SK-N-SH treated with all-trans-retinoic acid at 6 μM for 48 hours (cell line): ENCODE measurements at regions not wholly inside any gene's neighbourhood (a gene's known extent, or its start where the extent isn't known, plus 50 kb on each side); places are given as distances from the start of the nearest gene placed in this dataset.

Experiments
- ATAC-seq: fragments of 200-7000 bp; cut with Tn5 transposase; 3 replicates; pipeline ENCODE4 v1.9.1; 2020; ENCODE audit warnings: mild to moderate bottlenecking, moderate library complexity
- ARNTL ChIP-seq: fragments of 450-650 bp; formaldehyde crosslinking; IDR thresholded peaks from 2 replicates; pipeline ENCODE4 v1.5.0; 2020; ENCODE audit warnings: low read depth, mild to moderate bottlenecking, moderate library complexity, borderline replicate concordance
- BACH2 ChIP-seq: fragments of 250-450 bp; sonication (Bioruptor Pico); IDR thresholded peaks from 2 replicates; pipeline ENCODE4 v1.9.0; 2021; ENCODE audit warnings: mild to moderate bottlenecking, borderline replicate concordance
- CSDC2 ChIP-seq: fragments of 250-450 bp; sonication (Bioruptor Pico); IDR thresholded peaks from 2 replicates; pipeline ENCODE4 v1.5.0; 2020; ENCODE audit warnings: mild to moderate bottlenecking, moderate library complexity
- ESRRG ChIP-seq: fragments of 250-450 bp; sonication (Bioruptor Pico); IDR thresholded peaks from 2 replicates; pipeline ENCODE4 v1.6.1; 2021; ENCODE audit warnings: mild to moderate bottlenecking
- GLIS3 ChIP-seq: fragments of 250-450 bp; sonication (Bioruptor Pico); IDR thresholded peaks from 2 replicates; pipeline ENCODE4 v1.5.0; 2020; ENCODE audit warnings: mild to moderate bottlenecking, moderate library complexity
- ISL1 ChIP-seq: fragments of 250-450 bp; sonication (Bioruptor Pico); IDR thresholded peaks from 2 replicates; pipeline ENCODE4 v2.1.2; 2022; ENCODE audit warnings: mild to moderate bottlenecking, moderate library complexity
- RARB ChIP-seq: fragments of 250-450 bp; sonication (Bioruptor Pico); IDR thresholded peaks from 2 replicates; pipeline ENCODE4 v1.8.0; 2021; ENCODE audit warnings: mild to moderate bottlenecking, moderate library complexity
- SNAI2 ChIP-seq: fragments of 250-450 bp; sonication (Bioruptor Pico); IDR thresholded peaks from 2 replicates; pipeline ENCODE4 v1.5.0; 2020; ENCODE audit warnings: mild to moderate bottlenecking, moderate library complexity
- TCF4 ChIP-seq: fragments of 250-450 bp; sonication (Bioruptor Pico); IDR thresholded peaks from 2 replicates; pipeline ENCODE4 v1.8.0; 2021; ENCODE audit warnings: mild to moderate bottlenecking, moderate library complexity, borderline replicate concordance
- TOX ChIP-seq: fragments of 250-450 bp; sonication (Bioruptor Pico); IDR thresholded peaks from 2 replicates; pipeline ENCODE4 v1.8.0; 2021; ENCODE audit warnings: mild to moderate bottlenecking, moderate library complexity, borderline replicate concordance
- ZC3H10 ChIP-seq: fragments of 250-450 bp; sonication (Bioruptor Pico); IDR thresholded peaks from 2 replicates; pipeline ENCODE4 v1.5.1; 2021; ENCODE audit warnings: mild to moderate bottlenecking, moderate library complexity
- ZFP3 ChIP-seq: fragments of 250-450 bp; sonication (Bioruptor Pico); IDR thresholded peaks from 2 replicates; pipeline ENCODE4 v1.5.0; 2020; ENCODE audit warnings: mild to moderate bottlenecking, moderate library complexity
- ZFP30 ChIP-seq: fragments of 450-650 bp; formaldehyde crosslinking; IDR thresholded peaks from 2 replicates; pipeline ENCODE4 v1.5.0; 2022; ENCODE audit warnings: mild to moderate bottlenecking, moderate library complexity
- ZNF565 ChIP-seq: fragments of 450-650 bp; formaldehyde crosslinking; conservative IDR thresholded peaks from 2 replicates; pipeline ENCODE4 v1.5.0; 2020; ENCODE audit warnings: low read depth, mild to moderate bottlenecking, moderate library complexity
- ZNF70 ChIP-seq: fragments of 450-650 bp; formaldehyde crosslinking; IDR thresholded peaks from 2 replicates; pipeline ENCODE4 v1.5.0; 2020; ENCODE audit warnings: mild to moderate bottlenecking, moderate library complexity
- ZNF8 ChIP-seq: fragments of 450-650 bp; formaldehyde crosslinking; IDR thresholded peaks from 2 replicates; pipeline ENCODE4 v1.5.0; 2020; ENCODE audit warnings: mild to moderate bottlenecking, moderate library complexity
- TF ChIP-seq, protein P1 (sequence below): fragments of 250-450 bp; sonication (Bioruptor Pico); IDR thresholded peaks from 2 replicates; pipeline ENCODE4 v1.8.0; 2020; ENCODE audit warnings: mild to moderate bottlenecking, moderate library complexity, borderline replicate concordance
- TF ChIP-seq, protein P2 (sequence below): fragments of 250-450 bp; sonication (Bioruptor Pico); IDR thresholded peaks from 2 replicates; pipeline ENCODE4 v1.5.1; 2020; ENCODE audit warnings: low read depth, mild to moderate bottlenecking, moderate library complexity
- TF ChIP-seq, protein P3 (sequence below): fragments of 250-450 bp; sonication (Bioruptor Pico); IDR thresholded peaks from 2 replicates; pipeline ENCODE4 v1.8.0; 2021; ENCODE audit warnings: low read depth, mild to moderate bottlenecking, moderate library complexity, borderline replicate concordance
- TF ChIP-seq, protein P4 (sequence below): fragments of 250-450 bp; sonication (Bioruptor Pico); IDR thresholded peaks from 2 replicates; pipeline ENCODE4 v1.5.0; 2020; ENCODE audit warnings: mild to moderate bottlenecking, moderate library complexity
- TF ChIP-seq, protein P5 (sequence below): fragments of 250-450 bp; sonication (Bioruptor Pico); IDR thresholded peaks from 2 replicates; pipeline ENCODE4 v1.5.1; 2021; ENCODE audit warnings: mild to moderate bottlenecking, moderate library complexity

DNA sequence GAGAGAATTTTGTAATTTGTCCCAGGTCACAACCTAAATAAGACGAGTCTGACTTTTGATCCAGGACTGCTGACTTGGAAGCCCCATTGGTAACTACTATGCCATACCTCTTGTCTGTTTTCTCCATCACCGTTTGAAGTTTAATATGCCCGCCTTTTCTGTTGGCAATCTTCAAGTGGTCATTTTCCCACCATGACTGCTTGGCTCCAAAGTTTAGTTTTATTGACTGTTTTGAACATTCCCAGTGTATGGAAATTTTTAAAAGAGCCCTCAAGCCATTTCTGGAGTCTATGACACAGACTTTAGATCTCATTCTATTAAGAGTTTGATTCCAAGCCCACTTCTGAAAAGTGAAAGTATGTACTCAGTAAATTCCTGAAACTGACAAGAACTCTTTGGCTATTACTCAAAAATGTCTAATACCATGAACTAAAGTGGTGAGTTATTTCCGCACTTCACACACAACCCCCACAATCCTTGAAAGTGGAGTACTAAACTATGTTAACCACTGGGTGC, 136.7 kb upstream of the ADAMTS9 start:
- ATAC-seq, result peak; percentile 71
- no peak for TF ChIP-seq ZNF70
- no peak for TF ChIP-seq TOX (CRISPR knock-in tag)
- no peak for TF ChIP-seq ZC3H10 (CRISPR knock-in tag)
- TF ChIP-seq ISL1 (CRISPR knock-in tag), result no peak
- no peak for TF ChIP-seq SNAI2 (CRISPR knock-in tag)
- no peak for TF ChIP-seq ZFP30
- TF ChIP-seq ZNF8 (CRISPR knock-in tag), result no peak
- no peak for TF ChIP-seq ZFP3 (CRISPR knock-in tag)
- TF ChIP-seq TCF4, result no peak
- TF ChIP-seq, protein P1, sequence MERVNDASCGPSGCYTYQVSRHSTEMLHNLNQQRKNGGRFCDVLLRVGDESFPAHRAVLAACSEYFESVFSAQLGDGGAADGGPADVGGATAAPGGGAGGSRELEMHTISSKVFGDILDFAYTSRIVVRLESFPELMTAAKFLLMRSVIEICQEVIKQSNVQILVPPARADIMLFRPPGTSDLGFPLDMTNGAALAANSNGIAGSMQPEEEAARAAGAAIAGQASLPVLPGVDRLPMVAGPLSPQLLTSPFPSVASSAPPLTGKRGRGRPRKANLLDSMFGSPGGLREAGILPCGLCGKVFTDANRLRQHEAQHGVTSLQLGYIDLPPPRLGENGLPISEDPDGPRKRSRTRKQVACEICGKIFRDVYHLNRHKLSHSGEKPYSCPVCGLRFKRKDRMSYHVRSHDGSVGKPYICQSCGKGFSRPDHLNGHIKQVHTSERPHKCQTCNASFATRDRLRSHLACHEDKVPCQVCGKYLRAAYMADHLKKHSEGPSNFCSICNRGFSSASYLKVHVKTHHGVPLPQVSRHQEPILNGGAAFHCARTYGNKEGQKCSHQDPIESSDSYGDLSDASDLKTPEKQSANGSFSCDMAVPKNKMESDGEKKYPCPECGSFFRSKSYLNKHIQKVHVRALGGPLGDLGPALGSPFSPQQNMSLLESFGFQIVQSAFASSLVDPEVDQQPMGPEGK, result no peak
- TF ChIP-seq, protein P2, sequence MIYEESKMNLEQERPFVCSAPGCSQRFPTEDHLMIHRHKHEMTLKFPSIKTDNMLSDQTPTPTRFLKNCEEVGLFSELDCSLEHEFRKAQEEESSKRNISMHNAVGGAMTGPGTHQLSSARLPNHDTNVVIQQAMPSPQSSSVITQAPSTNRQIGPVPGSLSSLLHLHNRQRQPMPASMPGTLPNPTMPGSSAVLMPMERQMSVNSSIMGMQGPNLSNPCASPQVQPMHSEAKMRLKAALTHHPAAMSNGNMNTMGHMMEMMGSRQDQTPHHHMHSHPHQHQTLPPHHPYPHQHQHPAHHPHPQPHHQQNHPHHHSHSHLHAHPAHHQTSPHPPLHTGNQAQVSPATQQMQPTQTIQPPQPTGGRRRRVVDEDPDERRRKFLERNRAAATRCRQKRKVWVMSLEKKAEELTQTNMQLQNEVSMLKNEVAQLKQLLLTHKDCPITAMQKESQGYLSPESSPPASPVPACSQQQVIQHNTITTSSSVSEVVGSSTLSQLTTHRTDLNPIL (CRISPR knock-in tag), result no peak
- no peak for TF ChIP-seq RARB (CRISPR knock-in tag)
- TF ChIP-seq BACH2, result no peak
- TF ChIP-seq ZNF565 (CRISPR knock-in tag), result no peak
- TF ChIP-seq, protein P3, sequence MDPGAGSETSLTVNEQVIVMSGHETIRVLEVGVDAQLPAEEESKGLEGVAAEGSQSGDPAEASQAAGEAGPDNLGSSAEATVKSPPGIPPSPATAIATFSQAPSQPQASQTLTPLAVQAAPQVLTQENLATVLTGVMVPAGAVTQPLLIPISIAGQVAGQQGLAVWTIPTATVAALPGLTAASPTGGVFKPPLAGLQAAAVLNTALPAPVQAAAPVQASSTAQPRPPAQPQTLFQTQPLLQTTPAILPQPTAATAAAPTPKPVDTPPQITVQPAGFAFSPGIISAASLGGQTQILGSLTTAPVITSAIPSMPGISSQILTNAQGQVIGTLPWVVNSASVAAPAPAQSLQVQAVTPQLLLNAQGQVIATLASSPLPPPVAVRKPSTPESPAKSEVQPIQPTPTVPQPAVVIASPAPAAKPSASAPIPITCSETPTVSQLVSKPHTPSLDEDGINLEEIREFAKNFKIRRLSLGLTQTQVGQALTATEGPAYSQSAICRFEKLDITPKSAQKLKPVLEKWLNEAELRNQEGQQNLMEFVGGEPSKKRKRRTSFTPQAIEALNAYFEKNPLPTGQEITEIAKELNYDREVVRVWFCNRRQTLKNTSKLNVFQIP (CRISPR knock-in tag), result no peak
- TF ChIP-seq CSDC2, result no peak
- TF ChIP-seq, protein P4, sequence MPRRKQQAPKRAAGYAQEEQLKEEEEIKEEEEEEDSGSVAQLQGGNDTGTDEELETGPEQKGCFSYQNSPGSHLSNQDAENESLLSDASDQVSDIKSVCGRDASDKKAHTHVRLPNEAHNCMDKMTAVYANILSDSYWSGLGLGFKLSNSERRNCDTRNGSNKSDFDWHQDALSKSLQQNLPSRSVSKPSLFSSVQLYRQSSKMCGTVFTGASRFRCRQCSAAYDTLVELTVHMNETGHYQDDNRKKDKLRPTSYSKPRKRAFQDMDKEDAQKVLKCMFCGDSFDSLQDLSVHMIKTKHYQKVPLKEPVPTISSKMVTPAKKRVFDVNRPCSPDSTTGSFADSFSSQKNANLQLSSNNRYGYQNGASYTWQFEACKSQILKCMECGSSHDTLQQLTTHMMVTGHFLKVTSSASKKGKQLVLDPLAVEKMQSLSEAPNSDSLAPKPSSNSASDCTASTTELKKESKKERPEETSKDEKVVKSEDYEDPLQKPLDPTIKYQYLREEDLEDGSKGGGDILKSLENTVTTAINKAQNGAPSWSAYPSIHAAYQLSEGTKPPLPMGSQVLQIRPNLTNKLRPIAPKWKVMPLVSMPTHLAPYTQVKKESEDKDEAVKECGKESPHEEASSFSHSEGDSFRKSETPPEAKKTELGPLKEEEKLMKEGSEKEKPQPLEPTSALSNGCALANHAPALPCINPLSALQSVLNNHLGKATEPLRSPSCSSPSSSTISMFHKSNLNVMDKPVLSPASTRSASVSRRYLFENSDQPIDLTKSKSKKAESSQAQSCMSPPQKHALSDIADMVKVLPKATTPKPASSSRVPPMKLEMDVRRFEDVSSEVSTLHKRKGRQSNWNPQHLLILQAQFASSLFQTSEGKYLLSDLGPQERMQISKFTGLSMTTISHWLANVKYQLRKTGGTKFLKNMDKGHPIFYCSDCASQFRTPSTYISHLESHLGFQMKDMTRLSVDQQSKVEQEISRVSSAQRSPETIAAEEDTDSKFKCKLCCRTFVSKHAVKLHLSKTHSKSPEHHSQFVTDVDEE (CRISPR knock-in tag), result no peak
- TF ChIP-seq, protein P5, sequence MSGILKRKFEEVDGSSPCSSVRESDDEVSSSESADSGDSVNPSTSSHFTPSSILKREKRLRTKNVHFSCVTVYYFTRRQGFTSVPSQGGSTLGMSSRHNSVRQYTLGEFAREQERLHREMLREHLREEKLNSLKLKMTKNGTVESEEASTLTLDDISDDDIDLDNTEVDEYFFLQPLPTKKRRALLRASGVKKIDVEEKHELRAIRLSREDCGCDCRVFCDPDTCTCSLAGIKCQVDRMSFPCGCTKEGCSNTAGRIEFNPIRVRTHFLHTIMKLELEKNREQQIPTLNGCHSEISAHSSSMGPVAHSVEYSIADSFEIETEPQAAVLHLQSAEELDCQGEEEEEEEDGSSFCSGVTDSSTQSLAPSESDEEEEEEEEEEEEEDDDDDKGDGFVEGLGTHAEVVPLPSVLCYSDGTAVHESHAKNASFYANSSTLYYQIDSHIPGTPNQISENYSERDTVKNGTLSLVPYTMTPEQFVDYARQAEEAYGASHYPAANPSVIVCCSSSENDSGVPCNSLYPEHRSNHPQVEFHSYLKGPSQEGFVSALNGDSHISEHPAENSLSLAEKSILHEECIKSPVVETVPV (CRISPR knock-in tag), result no peak
- no peak for TF ChIP-seq ESRRG (CRISPR knock-in tag)
- TF ChIP-seq ARNTL (CRISPR knock-in tag), result no peak

DNA sequence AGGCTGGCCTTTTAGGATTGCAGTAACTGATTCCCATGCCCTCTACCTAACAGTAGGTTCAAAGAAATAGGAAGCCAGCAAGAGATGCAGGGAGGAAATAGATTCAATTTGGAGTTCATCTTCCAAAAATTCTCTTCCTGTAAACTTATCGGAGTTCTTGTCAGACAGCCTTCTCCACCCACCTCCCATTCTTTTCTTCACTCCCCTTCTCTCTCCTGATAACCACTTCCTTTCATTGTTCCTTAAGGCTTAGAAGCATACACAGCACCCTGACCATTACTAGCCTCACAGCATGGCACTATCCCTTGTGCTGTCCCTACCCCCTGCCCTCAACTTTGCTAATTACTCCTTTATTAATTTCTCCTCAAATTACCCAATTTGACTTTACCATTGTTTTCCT, 130.4 kb upstream of the ADAMTS9 start:
- TF ChIP-seq ARNTL (CRISPR knock-in tag) (no peak), ESRRG (CRISPR knock-in tag) (no peak), TOX (CRISPR knock-in tag) (no peak), GLIS3 (CRISPR knock-in tag) (no peak), SNAI2 (CRISPR knock-in tag) (no peak)
- TF ChIP-seq, protein P4 (CRISPR knock-in tag), result no peak
- TF ChIP-seq, protein P5 (CRISPR knock-in tag), result no peak
- no peak for ATAC-seq
